ENCODE measurements at regions not wholly inside any gene's neighbourhood (a gene's known extent, or its start where the extent isn't known, plus 50 kb on each side); places are given as distances from the start of the nearest gene placed in this dataset.

- no peaks in the 10 kb centered on the region for H3K9me3 Mint-ChIP-seq
- H3K36me3 Mint-ChIP-seq (ENCODE audit: insufficient read depth) = no peaks in the 10 kb centered on the region
- DNase-seq = no peak
- H3K4me3 Mint-ChIP-seq = no peak overlapping the region
- H3K4me1 Mint-ChIP-seq (ENCODE audit: low read depth) = no peaks in the 10 kb centered on the region
- H3K27me3 Mint-ChIP-seq (ENCODE audit: low read depth) = peaks cover 25% of the 10 kb centered on the region
- no peak for ATAC-seq
Measured at GRCh38 chr7:148472406-148472805, 118.2 kb upstream of the C7orf33 start.

GRCh38 chr7:148473703-148474480 lies 116.7 kb upstream of the C7orf33 start:
- no peaks in the 10 kb centered on the region for H3K36me3 Mint-ChIP-seq (ENCODE audit: insufficient read depth)
- H3K27me3 Mint-ChIP-seq (ENCODE audit: low read depth) = peaks cover 25% of the 10 kb centered on the region
- H3K9me3 Mint-ChIP-seq = no peaks in the 10 kb centered on the region
- no peak overlapping the region for H3K4me3 Mint-ChIP-seq
- ATAC-seq = no peak
- DNase-seq = no peak
- no peaks in the 10 kb centered on the region for H3K4me1 Mint-ChIP-seq (ENCODE audit: low read depth)

- H3K36me3 Mint-ChIP-seq (ENCODE audit: insufficient read depth) = no peaks in the 10 kb centered on the region
- DNase-seq = no peak
- H3K4me1 Mint-ChIP-seq (ENCODE audit: low read depth) = no peaks in the 10 kb centered on the region
- no peak overlapping the region for H3K4me3 Mint-ChIP-seq
- no peaks in the 10 kb centered on the region for H3K9me3 Mint-ChIP-seq
- H3K27me3 Mint-ChIP-seq (ENCODE audit: low read depth) = peaks cover 24% of the 10 kb centered on the region
- ATAC-seq = no peak
Measured at GRCh38 chr7:148474481-148475025, 116.0 kb upstream of the C7orf33 start.

- Mint-ChIP-seq H3K36me3 (ENCODE audit: insufficient read depth) (no peaks in the 10 kb centered on the region), H3K9me3 (no peaks in the 10 kb centered on the region), H3K4me3 (no peak overlapping the region), H3K4me1 (ENCODE audit: low read depth) (peaks cover 4% of the 10 kb centered on the region), H3K27me3 (ENCODE audit: low read depth) (peaks cover 7% of the 10 kb centered on the region)
- ATAC-seq = no peak
- no peak for DNase-seq
Measured at GRCh38 chr7:148478551-148478950, 112.0 kb upstream of the C7orf33 start.

- no peak overlapping the region for H3K4me3 Mint-ChIP-seq
- peaks cover 4% of the 10 kb centered on the region for H3K4me1 Mint-ChIP-seq (ENCODE audit: low read depth)
- H3K36me3 Mint-ChIP-seq (ENCODE audit: insufficient read depth) = no peaks in the 10 kb centered on the region
- no peak for ATAC-seq
- H3K27me3 Mint-ChIP-seq (ENCODE audit: low read depth) = peaks cover 2% of the 10 kb centered on the region
- DNase-seq = no peak
- no peaks in the 10 kb centered on the region for H3K9me3 Mint-ChIP-seq
Measured at GRCh38 chr7:148480479-148481146, 110.0 kb upstream of the C7orf33 start.

GRCh38 chr7:148481147-148481526 lies 109.4 kb upstream of the C7orf33 start:
- H3K4me3 Mint-ChIP-seq = no peak overlapping the region

GRCh38 chr7:148481971-148482626 lies 108.5 kb upstream of the C7orf33 start:
- Mint-ChIP-seq H3K36me3 (ENCODE audit: insufficient read depth) (no peaks in the 10 kb centered on the region), H3K27me3 (ENCODE audit: low read depth) (no peaks in the 10 kb centered on the region), H3K4me3 (no peak overlapping the region), H3K9me3 (no peaks in the 10 kb centered on the region), H3K4me1 (ENCODE audit: low read depth) (peaks cover 4% of the 10 kb centered on the region)
- DNase-seq = no peak
- no peak for ATAC-seq

More at GRCh38 chr7:148481147-148481526, 109.4 kb upstream of the C7orf33 start:
- ATAC-seq (no peak), DNase-seq (no peak)
- peaks cover 2% of the 10 kb centered on the region for H3K27me3 Mint-ChIP-seq (ENCODE audit: low read depth)
- H3K36me3 Mint-ChIP-seq (ENCODE audit: insufficient read depth) = no peaks in the 10 kb centered on the region
- peaks cover 4% of the 10 kb centered on the region for H3K4me1 Mint-ChIP-seq (ENCODE audit: low read depth)
- H3K9me3 Mint-ChIP-seq = no peaks in the 10 kb centered on the region

- H3K36me3 Mint-ChIP-seq (ENCODE audit: insufficient read depth) = no peaks in the 10 kb centered on the region
- H3K4me1 Mint-ChIP-seq (ENCODE audit: low read depth) = peaks cover 4% of the 10 kb centered on the region
- no peak for ATAC-seq
- no peak overlapping the region for H3K4me3 Mint-ChIP-seq
- H3K27me3 Mint-ChIP-seq (ENCODE audit: low read depth) = peaks cover 2% of the 10 kb centered on the region
- no peaks in the 10 kb centered on the region for H3K9me3 Mint-ChIP-seq
- DNase-seq = no peak
Measured at GRCh38 chr7:148483515-148484308, 106.9 kb upstream of the C7orf33 start.

GRCh38 chr7:148484486-148484885 lies 106.1 kb upstream of the C7orf33 start:
- no peak for DNase-seq
- ATAC-seq = no peak
- no peak overlapping the region for H3K4me3 Mint-ChIP-seq
- peaks cover 2% of the 10 kb centered on the region for H3K27me3 Mint-ChIP-seq (ENCODE audit: low read depth)
- no peaks in the 10 kb centered on the region for H3K9me3 Mint-ChIP-seq
- peaks cover 4% of the 10 kb centered on the region for H3K4me1 Mint-ChIP-seq (ENCODE audit: low read depth)
- no peaks in the 10 kb centered on the region for H3K36me3 Mint-ChIP-seq (ENCODE audit: insufficient read depth)

GRCh38 chr7:148485618-148486017 lies 104.9 kb upstream of the C7orf33 start:
- Mint-ChIP-seq H3K4me1 (ENCODE audit: low read depth) (peaks cover 2% of the 10 kb centered on the region), H3K9me3 (no peaks in the 10 kb centered on the region)

GRCh38 chr7:148486937-148487336 lies 103.6 kb upstream of the C7orf33 start:
- Mint-ChIP-seq H3K4me3 (no peak overlapping the region), H3K36me3 (ENCODE audit: insufficient read depth) (no peaks in the 10 kb centered on the region), H3K9me3 (no peaks in the 10 kb centered on the region), H3K27me3 (ENCODE audit: low read depth) (peaks cover 20% of the 10 kb centered on the region), H3K4me1 (ENCODE audit: low read depth) (no peaks in the 10 kb centered on the region)
- no peak for DNase-seq
- no peak for ATAC-seq

More at GRCh38 chr7:148485618-148486017, 104.9 kb upstream of the C7orf33 start:
- Mint-ChIP-seq H3K27me3 (ENCODE audit: low read depth) (peaks cover 13% of the 10 kb centered on the region), H3K36me3 (ENCODE audit: insufficient read depth) (no peaks in the 10 kb centered on the region), H3K4me3 (no peak overlapping the region)
- ATAC-seq = no peak
- no peak for DNase-seq

- Mint-ChIP-seq H3K4me3 (no peak overlapping the region), H3K27me3 (ENCODE audit: low read depth) (peaks cover 20% of the 10 kb centered on the region), H3K9me3 (no peaks in the 10 kb centered on the region), H3K4me1 (ENCODE audit: low read depth) (no peaks in the 10 kb centered on the region), H3K36me3 (ENCODE audit: insufficient read depth) (no peaks in the 10 kb centered on the region)
- DNase-seq (no peak), ATAC-seq (no peak)
Measured at GRCh38 chr7:148487912-148488311, 102.7 kb upstream of the C7orf33 start.

- no peaks in the 10 kb centered on the region for H3K36me3 Mint-ChIP-seq (ENCODE audit: insufficient read depth)
- no peaks in the 10 kb centered on the region for H3K4me1 Mint-ChIP-seq (ENCODE audit: low read depth)
- H3K9me3 Mint-ChIP-seq = no peaks in the 10 kb centered on the region
- DNase-seq (no peak), ATAC-seq (no peak)
- no peak overlapping the region for H3K4me3 Mint-ChIP-seq
- peaks cover 20% of the 10 kb centered on the region for H3K27me3 Mint-ChIP-seq (ENCODE audit: low read depth)
Measured at GRCh38 chr7:148489678-148490077, 100.9 kb upstream of the C7orf33 start.
